K562 (cell line): ENCODE measurements at regions not wholly inside any gene's neighbourhood (a gene's known extent, or its start where the extent isn't known, plus 50 kb on each side); places are given as distances from the start of the nearest gene placed in this dataset.

ENCODE experiments used
- ATAC-seq: fragments of 200-7000 bp; cut with Tn5 transposase; 3 replicates; pipeline ENCODE4 v1.9.1; 2020; ENCODE audit warnings: moderate library complexity
- BruUV-seq: library from RNA; stranded (reverse); fragments of 400-500 nt; replicated peaks from 2 replicates; lab custom pipeline; 2021; lab: Mats Ljungman, UMichigan
- CTCF ChIA-PET: fragments of 300-600 bp; formaldehyde crosslinking; extraction: SDS; loops from one replicate; lab custom pipeline; 2021; ENCODE audit warnings: low intra/inter-chr PET ratio; lab: Yijun Ruan, JAX
- POLR2A ChIA-PET: fragments of 300-600, 350-650 bp; sonication (Branson Sonifier 250); formaldehyde crosslinking; extraction: SDS; loops from one replicate; lab custom pipeline; 2021; ENCODE audit warnings: antibody characterized with exemption, inconsistent platforms; lab: Yijun Ruan, JAX
- DNase-seq, 4 experiments: peaks; one replicate each; pipeline versions ENCODE4 v3.0.0 to v3.0.0-alpha.2; 2011 to 2018; ENCODE audit warnings: low spot score in 3 of 4, mixed read lengths in 3 of 4; ENCODE audit errors: extremely low read depth in 1 of 4
- FAIRE-seq: peaks from 2 replicates; lab custom pipeline; 2011; peaks lifted over from hg19 to GRCh38; lab: Jason Lieb, UNC
- H2AFZ ChIP-seq: 2 replicates; pipeline ENCODE4 v1.6.0; 2011; ENCODE audit warnings: low read depth, low read length, control low read depth, inconsistent platforms
- H3K27ac ChIP-seq: fragments of 200-600 bp; 3 replicates; pipeline ENCODE4 v1.8.0; 2011; ENCODE audit warnings: low read depth, mild to moderate bottlenecking, control low read depth, inconsistent platforms, low read length, moderate library complexity, mixed read lengths; ENCODE audit errors: extremely low read depth
- H3K27me3 ChIP-seq, 2 experiments: fragments of 300-600 bp in 1 of 2; 2 replicates in 1 of 2; 3 replicates in 1 of 2; pipeline versions ENCODE4 v1.6.0 to v1.8.0; 2011; ENCODE audit warnings: inconsistent platforms in 2 of 2, low read length in 2 of 2, mild to moderate bottlenecking in 1 of 2, mixed read lengths in 1 of 2, moderate library complexity in 1 of 2; ENCODE audit not compliant: control insufficient read depth in 2 of 2, insufficient read depth in 2 of 2
- H3K36me3 ChIP-seq: fragments of 300-600 bp; 3 replicates; pipeline ENCODE4 v1.8.0; 2011; ENCODE audit warnings: mild to moderate bottlenecking, low read length, inconsistent platforms; ENCODE audit not compliant: control insufficient read depth, insufficient read depth
- H3K4me1 ChIP-seq, 2 experiments: fragments of 200-600 bp in 1 of 2; replicated peaks in 1 of 2; 2 replicates in 1 of 2; 3 replicates in 1 of 2; pipeline versions ENCODE4 v1.5.1 to v1.8.0; 2011; ENCODE audit warnings: inconsistent platforms in 2 of 2, low read length in 2 of 2, mild to moderate bottlenecking in 1 of 2, mixed read lengths in 1 of 2, moderate library complexity in 1 of 2; ENCODE audit not compliant: control insufficient read depth in 2 of 2, insufficient read depth in 2 of 2
- H3K4me2 ChIP-seq: 2 replicates; pipeline ENCODE4 v1.6.1; 2011; ENCODE audit warnings: low read length, control low read depth, inconsistent platforms, mixed read lengths; ENCODE audit not compliant: insufficient read depth
- H3K4me3 ChIP-seq: fragments of 200-600 bp; sonication (generic), shearing (Covaris generic); 2 replicates; pipeline ENCODE4 v1.5.1; 2016; ENCODE audit warnings: control low read depth, inconsistent platforms
- H3K79me2 ChIP-seq: fragments of 200-600 bp; 3 replicates; pipeline ENCODE4 v1.8.0; 2011; ENCODE audit warnings: low read length, inconsistent platforms; ENCODE audit not compliant: control insufficient read depth, insufficient read depth
- H3K9ac ChIP-seq, 2 experiments: 2 replicates each; pipeline versions ENCODE4 v1.6.0 to v1.6.1; 2011; ENCODE audit warnings: low read depth in 2 of 2, low read length in 2 of 2, control low read depth in 1 of 2, inconsistent platforms in 1 of 2, mild to moderate bottlenecking in 1 of 2, mixed read lengths in 1 of 2; ENCODE audit not compliant: insufficient read depth in 1 of 2
- H3K9me1 ChIP-seq: one replicate; pipeline ENCODE4 v1.6.0; 2011; ENCODE audit warnings: inconsistent platforms, mild to moderate bottlenecking, low read length, moderate library complexity; ENCODE audit not compliant: control insufficient read depth, insufficient read depth
- H3K9me3 ChIP-seq: replicated peaks from 2 replicates; pipeline ENCODE4 v1.5.1; 2011; ENCODE audit warnings: low read depth, low read length, inconsistent platforms; ENCODE audit not compliant: control insufficient read depth, insufficient read depth
- H4K20me1 ChIP-seq: replicated peaks from 2 replicates; pipeline ENCODE4 v1.6.1; 2011; ENCODE audit warnings: low read length, inconsistent platforms, mixed read lengths; ENCODE audit not compliant: control insufficient read depth, insufficient read depth
- ARID2 ChIP-seq: fragments of 450-650 bp; IDR thresholded peaks from 2 replicates; pipeline ENCODE4 v1.6.1; 2017; ENCODE audit warnings: antibody characterized with exemption, mild to moderate bottlenecking
- ATF2 ChIP-seq: sonication (generic); formaldehyde crosslinking; IDR thresholded peaks from 2 replicates; pipeline ENCODE4 v1.8.1; 2022; ENCODE audit warnings: missing genetic modification reagents
- ATF4 ChIP-seq: fragments of 450-650 bp; formaldehyde crosslinking; IDR thresholded peaks from 2 replicates; pipeline ENCODE4 v1.4.0; 2022; ENCODE audit warnings: mild to moderate bottlenecking, moderate library complexity
- CBFA2T3 ChIP-seq: fragments of 450-650 bp; IDR thresholded peaks from 2 replicates; pipeline ENCODE4 v1.6.1; 2017
- CBX8 ChIP-seq: fragments of 200-600 bp; sonication (generic); IDR thresholded peaks from 2 replicates; pipeline ENCODE4 v1.6.1; 2012; ENCODE audit warnings: borderline replicate concordance, mixed run types, low read depth, mild to moderate bottlenecking, moderate library complexity, mixed read lengths, low read length, control low read depth, inconsistent platforms; ENCODE audit not compliant: poor library complexity, severe bottlenecking; ENCODE audit errors: extremely low read depth
- CC2D1A ChIP-seq: fragments of 450-650 bp; IDR thresholded peaks from 2 replicates; pipeline ENCODE4 v1.6.1; 2017; ENCODE audit warnings: mild to moderate bottlenecking
- CREB1 ChIP-seq, 2 experiments: sonication (generic) in 1 of 2; formaldehyde crosslinking in 1 of 2; IDR thresholded peaks; 2 replicates each; pipeline versions ENCODE4 v1.6.1 to v1.8.0; 2012 to 2022; ENCODE audit warnings: inconsistent platforms in 1 of 2, mild to moderate bottlenecking in 1 of 2, missing genetic modification reagents in 1 of 2, moderate library complexity in 1 of 2
- CREB3 ChIP-seq: fragments of 450-650 bp; conservative IDR thresholded peaks from 2 replicates; pipeline ENCODE4 v1.6.1; 2016; ENCODE audit warnings: missing genetic modification characterization, low read depth, mild to moderate bottlenecking, missing compliant biosample characterization, moderate library complexity
- GTF2E2 ChIP-seq: fragments of 200-800 bp; sonication (Bioruptor generic); IDR thresholded peaks from 2 replicates; pipeline ENCODE4 v1.6.1; 2016; ENCODE audit warnings: missing genetic modification characterization, missing compliant biosample characterization
- HDAC2 ChIP-seq: fragments of 450-650 bp; IDR thresholded peaks from 2 replicates; pipeline ENCODE4 v1.6.1; 2016; ENCODE audit warnings: mild to moderate bottlenecking
- HMGN3 ChIP-seq: IDR thresholded peaks from 2 replicates; pipeline ENCODE4 v1.6.1; 2011; ENCODE audit warnings: borderline replicate concordance, low read depth, mild to moderate bottlenecking, mixed read lengths, low read length; ENCODE audit not compliant: insufficient read length; ENCODE audit errors: extremely low read depth
- POLR2AphosphoS2 ChIP-seq: IDR thresholded peaks from 2 replicates; pipeline ENCODE4 v1.6.1; 2012; ENCODE audit warnings: low read length, improper control_type of control experiment
- PTBP1 ChIP-seq: fragments of 200-400 bp; formaldehyde crosslinking; IDR thresholded peaks from 2 replicates; pipeline ENCODE4 v1.6.1; 2017; ENCODE audit warnings: low read depth, low read length
- SRF ChIP-seq, 2 experiments: fragments of 250-450, 450-650 bp in 1 of 2; sonication (Bioruptor Pico) in 1 of 2; sonication (generic) in 1 of 2; formaldehyde crosslinking; IDR thresholded peaks; 2 replicates each; pipeline versions ENCODE4 v1.5.0 to v1.5.1; 2020 to 2022; ENCODE audit warnings: mild to moderate bottlenecking in 1 of 2, missing genetic modification reagents in 1 of 2
- TCF15 ChIP-seq: fragments of 250-450 bp; sonication (Bioruptor Pico); IDR thresholded peaks from 2 replicates; pipeline ENCODE4 v1.8.0; 2022; ENCODE audit warnings: moderate library complexity, mild to moderate bottlenecking, inconsistent platforms
- USF1 ChIP-seq: sonication (generic); formaldehyde crosslinking; IDR thresholded peaks from 2 replicates; pipeline ENCODE4 v1.9.0; 2022; ENCODE audit warnings: mild to moderate bottlenecking, missing genetic modification reagents
- ZC3H8 ChIP-seq: fragments of 450-650 bp; IDR thresholded peaks from 2 replicates; pipeline ENCODE4 v1.6.1; 2017
- ZNF639 ChIP-seq, 2 experiments: fragments of 200-800 bp in 1 of 2; sonication (Bioruptor generic) in 1 of 2; sonication (generic) in 1 of 2; formaldehyde crosslinking in 1 of 2; IDR thresholded peaks in 1 of 2; conservative IDR thresholded peaks in 1 of 2; 2 replicates each; pipeline versions ENCODE4 v1.5.0 to v1.6.1; 2016 to 2020; ENCODE audit warnings: missing compliant biosample characterization in 1 of 2, missing genetic modification characterization in 1 of 2, missing genetic modification reagents in 1 of 2
- in situ Hi-C: fragments of 300-500 bp; cut with MboI; formaldehyde crosslinking; loops from 4 replicates; pipeline ENCODE4 v1.15.0; 2018; ENCODE audit warnings: inconsistent platforms, mixed read lengths
- intact Hi-C: fragments of 100-400 bp; cut with micrococcal nuclease; formaldehyde crosslinking; loops from 2 replicates; pipeline ENCODE4 v1.14.2; 2022

- ATAC-seq = no peak
- no TSS peak for BruUV-seq
- H3K27ac ChIP-seq = no peak overlapping the region
- TF ChIP-seq GTF2E2 (tag) = no peak
- no peak for TF ChIP-seq ZNF639 (CRISPR knock-in tag; conservative IDR thresholded peaks at IDR 0.05 in 1 of 2, IDR thresholded peaks at IDR 0.05 in 1 of 2)
- TF ChIP-seq SRF (CRISPR knock-in tag; IDR thresholded peaks at IDR 0.05) = no peak
- TF ChIP-seq ARID2 = no peak
- TF ChIP-seq TCF15 (CRISPR knock-in tag) = no peak
- TF ChIP-seq PTBP1 = no peak
- TF ChIP-seq HDAC2 = no peak
- TF ChIP-seq CBFA2T3 = no peak
- TF ChIP-seq CC2D1A = no peak
- no peak for TF ChIP-seq CREB1 (IDR thresholded peaks at IDR 0.05)
- no peak for TF ChIP-seq CREB1 (CRISPR knock-in tag; IDR thresholded peaks at IDR 0.05)
- TF ChIP-seq ATF2 (CRISPR knock-in tag) = no peak
- no peak for TF ChIP-seq ATF4 (CRISPR knock-in tag)
- no peak for TF ChIP-seq POLR2AphosphoS2
- TF ChIP-seq HMGN3 = no peak
- no peak for TF ChIP-seq CBX8
- TF ChIP-seq USF1 (CRISPR knock-in tag) = no peak
- no peak for TF ChIP-seq CREB3
- TF ChIP-seq ZC3H8 = no peak
These were observed 245.9 kb upstream of the STARD13 start for GRCh38 chr13:33531484-33531883.

More at GRCh38 chr13:33531484-33531883, 245.9 kb upstream of the STARD13 start:
- POLR2A ChIA-PET = interaction anchor here (0.6 kb wide), 1 partner anchor 14 kb away, joined by 3 read pairs; no protein-coding TSS in a partner anchor
- intact Hi-C loops (no loop called here), in situ Hi-C loops (no loop called here)
- Histone ChIP-seq H3K9me1 (no peaks in the 10 kb centered on the region), H4K20me1 (no peaks in the 10 kb centered on the region), H3K27me3 (no peaks in the 10 kb centered on the region), H3K79me2 (no peaks in the 10 kb centered on the region), H3K4me2 (no peak overlapping the region), H3K4me1 (no peaks in the 10 kb centered on the region), H3K36me3 (no peaks in the 10 kb centered on the region), H3K4me3 (no peak overlapping the region), H3K9me3 (no peaks in the 10 kb centered on the region), H2AFZ (no peak overlapping the region), H3K9ac (no peak overlapping the region)
- CTCF ChIA-PET = no interaction called here
- no peak for FAIRE-seq
- DNase-seq = no peak
